Suprapubic skin (tissue), 4 donors: ENCODE measurements at regions not wholly inside any gene's neighbourhood (a gene's known extent, or its start where the extent isn't known, plus 50 kb on each side); places are given as distances from the start of the nearest gene placed in this dataset.

Experiments used
- CTCF ChIP-seq, 2 donors: fragments of 200-600 bp in 1 of 2; fragments of 450-650 bp in 1 of 2; sonication (generic) in 1 of 2; IDR thresholded peaks; one replicate each; pipeline ENCODE4 v1.5.1; 2016 to 2019; ENCODE audit warnings: antibody characterized with exemption in 2 of 2, mild to moderate bottlenecking in 1 of 2, moderate library complexity in 1 of 2
- POLR2A ChIP-seq, 2 donors: fragments of 450-650 bp; IDR thresholded peaks; one replicate each; pipeline ENCODE4 v1.6.1; 2017; ENCODE audit warnings: antibody characterized with exemption in 2 of 2, mild to moderate bottlenecking in 2 of 2, moderate library complexity in 2 of 2
- POLR2AphosphoS5 ChIP-seq, 3 donors: sonication (generic); formaldehyde crosslinking; IDR thresholded peaks; one replicate each; pipeline ENCODE4 v1.6.1; 2017; ENCODE audit warnings: antibody characterized with exemption in 3 of 3

DNA sequence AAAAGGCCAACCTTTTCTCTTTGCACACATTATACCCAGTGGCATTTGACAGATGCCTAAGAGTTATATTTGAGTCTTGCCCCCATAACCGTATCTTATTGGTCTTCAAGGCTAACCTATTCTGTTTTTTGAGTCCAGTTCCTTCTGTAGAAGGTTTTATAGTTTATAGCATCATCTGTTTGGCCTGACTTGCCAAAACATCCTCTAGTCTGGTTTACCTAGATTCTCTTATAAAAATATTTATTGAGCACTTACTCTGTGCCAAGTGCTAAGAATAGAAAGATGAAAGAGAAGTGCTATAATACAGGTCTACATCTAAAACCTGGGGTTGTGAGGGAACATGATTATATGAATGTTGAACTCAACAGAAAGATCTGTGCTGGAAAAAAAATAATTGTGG lies 55.9 kb upstream of the PIP4K2A start:
- TF ChIP-seq POLR2A (IDR thresholded peaks at IDR 0.05) (no peak), POLR2AphosphoS5 (IDR thresholded peaks at IDR 0.05) (no peak), CTCF (IDR thresholded peaks at IDR 0.05) (no peak)
